KOPT-K1 (cell line): ENCODE measurements at regions not wholly inside any gene's neighbourhood (a gene's known extent, or its start where the extent isn't known, plus 50 kb on each side); places are given as distances from the start of the nearest gene placed in this dataset.
A peak's percentile ranks its signal among the peaks of the same experiment; 100 is the strongest.
"Not testable (repeated sequence)": the region's sequence is repeated elsewhere in the genome, so short reads cannot be mapped to it uniquely, and the experiment has no call there.

Experiments used
- H3K27ac ChIP-seq: fragments of 200-600 bp; sonication (generic); 2 replicates; pipeline ENCODE4 v1.5.1; 2016; ENCODE audit warnings: antibody characterized with exemption, mild to moderate bottlenecking, low read depth, low read length; ENCODE audit not compliant: poor library complexity, severe bottlenecking
- H3K36me3 ChIP-seq: fragments of 200-600 bp; sonication (generic); 2 replicates; pipeline ENCODE4 v1.5.1; 2017; ENCODE audit warnings: antibody characterized with exemption, mild to moderate bottlenecking, low read length, moderate library complexity; ENCODE audit not compliant: insufficient read depth
- H3K9me3 ChIP-seq: fragments of 200-600 bp; sonication (generic); 2 replicates; pipeline ENCODE4 v1.5.1; 2017; ENCODE audit warnings: antibody characterized with exemption, low read length, mild to moderate bottlenecking; ENCODE audit not compliant: insufficient read depth, poor library complexity, severe bottlenecking

GRCh38 chr1:115515270-115515669 lies 126.5 kb upstream of the VANGL1 start:
- Histone ChIP-seq H3K36me3 (no peaks in the 10 kb centered on the region), H3K9me3 (peaks cover 7% of the 10 kb centered on the region), H3K27ac (no peak overlapping the region)

- H3K9me3 ChIP-seq, H3K27ac ChIP-seq, H3K36me3 ChIP-seq: not testable (repeated sequence)
Measured at GRCh38 chr1:115510226-115510625, 131.5 kb upstream of the VANGL1 start.

- no peak overlapping the region for H3K27ac ChIP-seq
- H3K9me3 ChIP-seq: peaks cover 11% of the 10 kb centered on the region
- no peaks in the 10 kb centered on the region for H3K36me3 ChIP-seq
Measured at GRCh38 chr1:115507901-115508300, 133.9 kb upstream of the VANGL1 start.

GRCh38 chr1:115506924-115507589 lies 134.7 kb upstream of the VANGL1 start:
- H3K9me3 ChIP-seq: peaks cover 15% of the 10 kb centered on the region
- H3K27ac ChIP-seq: peak overlapping the region; percentile 27
- no peaks in the 10 kb centered on the region for H3K36me3 ChIP-seq

GRCh38 chr1:115506518-115506917 lies 135.3 kb upstream of the VANGL1 start:
- peak overlapping the region; percentile 27 for H3K27ac ChIP-seq
- no peaks in the 10 kb centered on the region for H3K36me3 ChIP-seq
- peaks cover 15% of the 10 kb centered on the region for H3K9me3 ChIP-seq

DNA sequence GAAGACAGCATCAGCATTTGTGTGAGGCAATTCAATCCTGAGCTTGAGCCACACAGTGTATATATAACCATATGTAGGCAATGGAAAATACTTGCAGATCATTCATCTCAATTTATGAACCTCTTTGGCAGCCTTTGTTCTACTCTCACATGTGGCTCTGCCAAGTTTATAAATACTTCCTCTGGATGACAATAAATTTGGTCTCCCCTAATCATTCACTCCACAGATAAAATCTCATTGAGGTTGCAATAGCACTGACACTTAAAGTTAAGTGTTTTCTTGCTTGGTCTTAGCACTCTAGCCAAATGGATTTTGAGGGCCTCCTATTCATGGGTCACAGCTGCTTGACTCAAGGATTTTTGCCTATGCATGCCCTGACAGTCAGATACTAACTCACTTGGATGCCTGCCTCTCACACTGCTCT lies 136.6 kb upstream of the VANGL1 start:
- H3K36me3 ChIP-seq: no peaks in the 10 kb centered on the region
- H3K27ac ChIP-seq: peak overlapping the region; percentile 32
- peaks cover 15% of the 10 kb centered on the region for H3K9me3 ChIP-seq

GRCh38 chr1:115502183-115502582 lies 139.6 kb upstream of the VANGL1 start:
- Histone ChIP-seq H3K27ac (peak overlapping the region; percentile 69), H3K9me3 (peaks cover 15% of the 10 kb centered on the region)
- not testable (repeated sequence) for H3K36me3 ChIP-seq

GRCh38 chr1:115501476-115501875 lies 140.3 kb upstream of the VANGL1 start:
- peak overlapping the region; percentile 69 for H3K27ac ChIP-seq
- H3K36me3 ChIP-seq: no peaks in the 10 kb centered on the region
- H3K9me3 ChIP-seq: peaks cover 15% of the 10 kb centered on the region

GRCh38 chr1:115499253-115499652 lies 142.5 kb upstream of the VANGL1 start:
- Histone ChIP-seq H3K36me3 (no peaks in the 10 kb centered on the region), H3K27ac (no peak overlapping the region), H3K9me3 (peaks cover 15% of the 10 kb centered on the region)

DNA sequence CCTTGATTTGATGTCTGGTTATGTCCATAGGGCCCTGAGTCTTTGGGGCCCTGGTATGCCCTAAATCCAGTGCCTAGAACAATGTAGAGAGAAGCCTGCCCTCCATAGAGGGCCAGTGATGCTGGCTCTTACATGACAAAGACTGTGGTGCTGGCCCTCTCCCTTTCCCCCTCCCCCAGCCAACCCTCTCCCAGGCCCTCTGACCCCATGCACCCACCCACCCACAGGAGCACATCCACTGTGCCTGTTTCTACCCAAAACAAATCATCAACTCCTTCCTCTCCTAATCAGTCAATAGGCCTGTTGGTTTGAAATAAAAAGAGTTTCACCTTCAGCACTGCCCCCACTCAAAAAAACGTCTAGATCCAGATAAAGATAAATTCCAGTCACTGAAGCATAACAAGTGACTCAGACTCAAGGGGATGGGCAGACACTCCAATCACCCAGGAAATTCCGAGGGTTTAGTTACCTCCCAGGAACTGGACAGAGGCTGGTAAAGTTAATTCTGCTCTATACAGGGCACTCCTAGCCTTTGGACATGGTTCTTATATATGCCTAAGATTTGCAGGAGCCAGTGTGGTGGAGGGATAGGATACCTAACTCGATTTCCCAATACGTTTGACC lies 144.8 kb upstream of the VANGL1 start:
- no peaks in the 10 kb centered on the region for H3K36me3 ChIP-seq
- no peaks in the 10 kb centered on the region for H3K9me3 ChIP-seq
- no peak overlapping the region for H3K27ac ChIP-seq

DNA sequence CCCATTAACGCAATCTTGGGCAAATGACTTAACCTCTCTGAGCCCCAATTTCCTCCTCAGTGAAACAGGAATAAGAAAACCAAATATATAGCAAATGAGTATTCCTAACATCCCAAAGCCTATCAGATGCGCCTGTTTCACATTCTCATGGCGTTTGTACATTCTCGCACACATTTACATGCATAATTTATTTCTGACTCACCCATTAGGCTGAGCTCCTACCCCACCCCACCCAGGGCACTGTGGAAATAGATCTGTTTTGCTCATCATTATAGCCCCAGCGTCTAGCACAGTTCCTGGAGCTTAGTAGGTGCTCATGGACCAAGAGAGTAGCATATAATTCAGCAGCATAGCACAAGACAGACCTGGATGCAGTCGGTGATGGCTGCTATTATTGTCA lies 146.1 kb upstream of the VANGL1 start:
- no peaks in the 10 kb centered on the region for H3K9me3 ChIP-seq
- H3K36me3 ChIP-seq: no peaks in the 10 kb centered on the region
- H3K27ac ChIP-seq: no peak overlapping the region

DNA sequence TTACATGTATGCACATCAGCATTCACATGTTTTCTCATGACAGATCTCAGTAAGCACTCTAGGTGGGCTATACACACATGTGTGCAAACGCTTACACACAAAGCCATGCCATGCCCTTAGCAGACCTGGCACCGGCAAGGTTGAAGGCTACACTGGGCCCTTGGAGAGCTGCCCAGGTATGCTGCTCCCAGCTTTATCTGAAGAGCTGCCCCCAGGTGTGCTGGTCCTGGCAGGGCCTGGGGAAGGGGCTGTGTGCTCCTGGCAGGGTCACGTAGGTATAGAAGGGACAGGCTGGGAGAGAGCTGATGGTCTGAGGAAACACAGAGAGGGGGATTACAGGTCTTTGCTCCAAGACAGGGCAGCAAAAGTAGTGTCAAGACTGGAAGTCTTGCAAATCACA lies 146.7 kb upstream of the VANGL1 start:
- Histone ChIP-seq H3K27ac (no peak overlapping the region), H3K36me3 (no peaks in the 10 kb centered on the region)

DNA sequence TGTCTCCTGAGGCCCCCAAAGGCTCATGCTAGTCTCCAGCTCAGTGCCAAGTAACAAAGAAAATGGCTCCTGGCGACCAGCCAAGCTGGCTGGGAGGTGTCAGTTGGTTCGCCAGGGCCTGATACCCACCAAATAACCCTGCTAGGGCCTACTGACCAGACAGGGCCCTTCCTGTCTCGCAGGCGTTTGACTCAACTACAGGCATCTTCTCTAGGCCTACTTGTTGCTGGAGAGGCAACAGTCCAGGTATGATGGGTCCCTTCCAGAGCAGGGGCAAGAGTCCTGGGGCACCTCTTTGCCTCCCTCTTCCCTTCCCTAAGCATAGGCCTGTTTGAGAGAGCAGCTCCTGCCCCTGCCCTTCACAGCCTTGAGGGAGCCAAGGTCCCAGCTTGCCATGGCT lies 147.9 kb upstream of the VANGL1 start:
- Histone ChIP-seq H3K27ac (no peak overlapping the region), H3K36me3 (no peaks in the 10 kb centered on the region), H3K9me3 (no peaks in the 10 kb centered on the region)

More for the DNA sequence above, 146.7 kb upstream of the VANGL1 start:
- no peaks in the 10 kb centered on the region for H3K9me3 ChIP-seq

DNA sequence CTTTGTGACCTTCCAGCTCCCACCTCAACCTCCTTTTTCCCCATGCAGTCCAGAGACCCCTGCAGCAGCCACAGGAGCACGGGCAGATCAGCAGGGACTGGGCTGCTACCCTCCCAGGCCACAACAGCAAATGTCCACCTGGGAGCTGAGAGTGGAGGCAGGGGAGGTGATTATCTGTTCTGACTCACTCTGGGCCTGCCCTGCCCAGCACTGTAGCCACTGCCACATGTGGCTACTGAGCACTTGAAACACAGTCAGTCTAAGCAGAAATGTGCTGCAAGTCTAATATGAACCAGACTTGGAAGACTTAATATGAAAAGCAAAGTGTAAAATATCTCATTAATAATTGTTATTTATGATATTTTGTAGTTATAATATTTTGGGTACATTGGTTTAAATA lies 148.9 kb upstream of the VANGL1 start:
- Histone ChIP-seq H3K36me3 (no peaks in the 10 kb centered on the region), H3K9me3 (no peaks in the 10 kb centered on the region), H3K27ac (no peak overlapping the region)

GRCh38 chr1:115492019-115492595 lies 149.7 kb upstream of the VANGL1 start:
- no peaks in the 10 kb centered on the region for H3K36me3 ChIP-seq
- H3K27ac ChIP-seq: no peak overlapping the region

More at GRCh38 chr1:115492019-115492595, 149.7 kb upstream of the VANGL1 start:
- H3K9me3 ChIP-seq: no peaks in the 10 kb centered on the region
